ENCODE measurements at regions not wholly inside any gene's neighbourhood (a gene's known extent, or its start where the extent isn't known, plus 50 kb on each side); places are given as distances from the start of the nearest gene placed in this dataset.

DNA sequence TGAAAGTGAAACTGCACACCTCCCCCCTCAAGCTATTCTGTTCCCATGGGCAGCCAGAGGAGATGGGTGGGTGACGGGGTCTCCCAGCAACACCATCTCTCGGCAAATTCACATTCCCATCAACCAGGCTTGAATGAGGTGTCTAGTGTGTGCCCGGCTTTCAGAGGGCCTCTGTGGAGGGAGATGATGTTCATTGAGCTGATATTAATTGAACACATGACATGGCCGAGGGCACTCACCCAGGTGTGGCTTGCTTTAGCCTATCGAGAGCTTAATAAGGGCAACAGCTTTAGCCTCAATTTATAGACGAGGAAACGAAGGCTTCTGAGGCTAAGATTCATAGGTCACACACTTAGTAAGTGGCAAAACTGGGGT, 288.0 kb downstream of the UACA start:
- H3F3A ChIP-seq (ENCODE audit: insufficient read depth, low read length, poor library complexity, severe bottlenecking), result no peaks in the 10 kb centered on the region
- H3K36me3 ChIP-seq (ENCODE audit: insufficient read depth, low read length), result no peaks in the 10 kb centered on the region
- no peak overlapping the region for H3K4me2 ChIP-seq (ENCODE audit: low read length)
- H3K9ac ChIP-seq (ENCODE audit: low read length), result no peak overlapping the region
- no peaks in the 10 kb centered on the region for H3K9me2 ChIP-seq (ENCODE audit: insufficient read depth, low read length)
- no peak overlapping the region for H2AFZ ChIP-seq (ENCODE audit: low read depth, low read length)
- no peak for TF ChIP-seq REST (IDR thresholded peaks at IDR 0.05; ENCODE audit: borderline replicate concordance)
- no peak for TF ChIP-seq EP300 (conservative IDR thresholded peaks at IDR 0.05; ENCODE audit: poor library complexity, severe bottlenecking)
- no peak for TF ChIP-seq RAD21 (conservative IDR thresholded peaks at IDR 0.05)
- TF ChIP-seq EZH2 (IDR thresholded peaks at IDR 0.05; ENCODE audit: borderline replicate concordance, insufficient read depth, low read length, poor library complexity, severe bottlenecking), result no peak
- TF ChIP-seq MXI1 (conservative IDR thresholded peaks at IDR 0.05; ENCODE audit: poor library complexity, severe bottlenecking), result no peak
- TF ChIP-seq SMC3 (conservative IDR thresholded peaks at IDR 0.05; ENCODE audit: poor library complexity), result no peak
- TF ChIP-seq TAF1 (IDR thresholded peaks at IDR 0.05; ENCODE audit: low read depth), result no peak
- no peak for TF ChIP-seq CTCF (IDR thresholded peaks at IDR 0.05; ENCODE audit: poor library complexity, severe bottlenecking)
- TF ChIP-seq POLR2AphosphoS5 (IDR thresholded peaks at IDR 0.05), result no peak
- H3K4me3 ChIP-seq (ENCODE audit: low read length), result no peak overlapping the region
- H3K79me2 ChIP-seq (replicated peaks; ENCODE audit: insufficient read depth, low read length), result no peaks in the 10 kb centered on the region
- H4K20me1 ChIP-seq (ENCODE audit: insufficient read depth), result no peaks in the 10 kb centered on the region
- no peaks in the 10 kb centered on the region for H3K27me3 ChIP-seq (ENCODE audit: insufficient read depth, low read depth, low read length)
- H3K9me3 ChIP-seq (ENCODE audit: low read length), result no peaks in the 10 kb centered on the region
- no peak overlapping the region for H3K27ac ChIP-seq (ENCODE audit: low read length)

- Histone ChIP-seq H3K9ac (ENCODE audit: low read length) (no peak overlapping the region), H4K20me1 (ENCODE audit: insufficient read depth) (no peaks in the 10 kb centered on the region), H3K27me3 (ENCODE audit: insufficient read depth, low read depth, low read length) (no peaks in the 10 kb centered on the region), H3K36me3 (ENCODE audit: insufficient read depth, low read length) (no peaks in the 10 kb centered on the region), H3K9me3 (ENCODE audit: low read length) (no peaks in the 10 kb centered on the region), H2AFZ (ENCODE audit: low read depth, low read length) (no peak overlapping the region), H3K79me2 (replicated peaks; ENCODE audit: insufficient read depth, low read length) (no peaks in the 10 kb centered on the region), H3K4me3 (ENCODE audit: low read length) (no peak overlapping the region), H3F3A (ENCODE audit: insufficient read depth, low read length, poor library complexity, severe bottlenecking) (no peaks in the 10 kb centered on the region), H3K4me2 (ENCODE audit: low read length) (no peak overlapping the region), H3K27ac (ENCODE audit: low read length) (no peak overlapping the region), H3K9me2 (ENCODE audit: insufficient read depth, low read length) (no peaks in the 10 kb centered on the region)
- TF ChIP-seq REST (IDR thresholded peaks at IDR 0.05; ENCODE audit: borderline replicate concordance) (no peak), TAF1 (IDR thresholded peaks at IDR 0.05; ENCODE audit: low read depth) (no peak), RAD21 (conservative IDR thresholded peaks at IDR 0.05) (no peak), SMC3 (conservative IDR thresholded peaks at IDR 0.05; ENCODE audit: poor library complexity) (no peak), CTCF (IDR thresholded peaks at IDR 0.05; ENCODE audit: poor library complexity, severe bottlenecking) (no peak), EP300 (conservative IDR thresholded peaks at IDR 0.05; ENCODE audit: poor library complexity, severe bottlenecking) (no peak), EZH2 (IDR thresholded peaks at IDR 0.05; ENCODE audit: borderline replicate concordance, insufficient read depth, low read length, poor library complexity, severe bottlenecking) (no peak), MXI1 (conservative IDR thresholded peaks at IDR 0.05; ENCODE audit: poor library complexity, severe bottlenecking) (no peak), POLR2AphosphoS5 (IDR thresholded peaks at IDR 0.05) (no peak)
Observed at GRCh38 chr15:70474471-70475406, 288.6 kb downstream of the UACA start.

All from neural cell (in vitro differentiated cells).